SU-DHL-6 (cell line): ENCODE measurements at regions not wholly inside any gene's neighbourhood (a gene's known extent, or its start where the extent isn't known, plus 50 kb on each side); places are given as distances from the start of the nearest gene placed in this dataset.

Experiments used
- CTCF ChIP-seq: fragments of 200-600 bp; sonication (generic); IDR thresholded peaks from one replicate; pipeline ENCODE4 v1.5.1; 2017; ENCODE audit warnings: antibody characterized with exemption, mild to moderate bottlenecking, low read length, moderate library complexity; ENCODE audit not compliant: insufficient read depth, poor library complexity, severe bottlenecking
- EZH2phosphoT487 ChIP-seq: fragments of 200-600 bp; sonication (generic), shearing (Covaris generic); conservative IDR thresholded peaks from 2 replicates; pipeline ENCODE4 v1.6.1; 2018; ENCODE audit warnings: mild to moderate bottlenecking, antibody characterized with exemption, low read length, moderate library complexity, mixed read lengths

- no peak for TF ChIP-seq CTCF
- no peak for TF ChIP-seq EZH2phosphoT487
Observed at GRCh38 chr4:95619525-95620443, 71.0 kb upstream of the UNC5C start.
